ENCODE measurements at regions not wholly inside any gene's neighbourhood (a gene's known extent, or its start where the extent isn't known, plus 50 kb on each side); places are given as distances from the start of the nearest gene placed in this dataset.

- ATAC-seq (ENCODE audit: insufficient read depth, low FRiP score), result no peak
- DNase-seq, result peak in 2 of 3 donors; percentile 11 to 66
- H3K4me1 ChIP-seq (ENCODE audit: control insufficient read depth in 5 of 5, insufficient read depth in 5 of 5, low read length in 5 of 5), result no peaks in the 10 kb centered on the region
- H3K27ac ChIP-seq (ENCODE audit: low read depth in 1 of 2, low read length in 1 of 2), result no peak overlapping the region
- WGBS, 2 donors, result 16 to 22% methylated on average over 3 of the region's 3 CpGs
- no peak overlapping the region for H3K4me3 ChIP-seq
- H3K9me3 ChIP-seq (ENCODE audit: control insufficient read depth in 4 of 4, insufficient read depth in 3 of 4, low read length in 3 of 4), result no peaks in the 10 kb centered on the region
- TF ChIP-seq CTCF (IDR thresholded peaks at IDR 0.05; ENCODE audit: control extremely low read depth, extremely low read depth), result no peak
- H3K36me3 ChIP-seq (ENCODE audit: control insufficient read depth in 4 of 4, insufficient read depth in 4 of 4, low read length in 4 of 4), result no peaks in the 10 kb centered on the region
- H3K27me3 ChIP-seq (ENCODE audit: control insufficient read depth in 3 of 3, insufficient read depth in 3 of 3, low read length in 2 of 3), result no peaks in the 10 kb centered on the region
- H3K9ac ChIP-seq (ENCODE audit: insufficient read depth in 1 of 2, low read length in 2 of 2), result no peak overlapping the region
These were observed 58.9 kb upstream of the CTNNA2 start for GRCh38 chr2:79453918-79454317.

GRCh38 chr2:79452651-79453050, 60.2 kb upstream of the CTNNA2 start:
- H3K36me3 ChIP-seq (ENCODE audit: control insufficient read depth in 4 of 4, insufficient read depth in 4 of 4, low read length in 4 of 4), result no peaks in the 10 kb centered on the region
- no peak overlapping the region for H3K9ac ChIP-seq (ENCODE audit: insufficient read depth in 1 of 2, low read length in 2 of 2)
- no peaks in the 10 kb centered on the region for H3K27me3 ChIP-seq (ENCODE audit: control insufficient read depth in 3 of 3, insufficient read depth in 3 of 3, low read length in 2 of 3)
- no peak for DNase-seq
- TF ChIP-seq CTCF (IDR thresholded peaks at IDR 0.05; ENCODE audit: control extremely low read depth, extremely low read depth), result no peak
- WGBS, 2 donors, result 90 to 98% methylated on average over 1 of the region's 1 CpG
- H3K4me3 ChIP-seq, result no peak overlapping the region
- no peak overlapping the region for H3K27ac ChIP-seq (ENCODE audit: low read depth in 1 of 2, low read length in 1 of 2)
- H3K4me1 ChIP-seq (ENCODE audit: control insufficient read depth in 5 of 5, insufficient read depth in 5 of 5, low read length in 5 of 5), result no peaks in the 10 kb centered on the region
- ATAC-seq (ENCODE audit: insufficient read depth, low FRiP score), result no peak
- no peaks in the 10 kb centered on the region for H3K9me3 ChIP-seq (ENCODE audit: control insufficient read depth in 4 of 4, insufficient read depth in 3 of 4, low read length in 3 of 4)

DNA sequence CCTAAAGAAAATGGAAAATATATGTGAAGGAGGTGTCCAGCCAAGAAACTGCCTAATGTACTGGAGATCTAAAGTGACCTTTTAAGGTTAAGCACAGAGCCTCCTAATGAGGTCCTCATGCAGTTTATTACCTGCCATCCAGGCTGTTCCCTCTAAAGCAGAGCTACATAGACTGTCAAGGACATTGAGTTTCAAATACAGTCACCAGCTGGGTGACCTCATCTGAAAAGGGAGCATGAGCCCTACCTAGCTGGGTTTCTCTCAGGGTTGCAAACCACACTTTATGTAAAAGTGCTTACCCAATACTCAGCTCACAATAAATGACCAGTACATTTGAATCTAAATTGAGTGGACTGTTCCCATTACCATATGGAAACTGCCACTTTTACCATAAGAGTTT, 65.4 kb upstream of the CTNNA2 start:
- Histone ChIP-seq H3K4me3 (no peak overlapping the region), H3K36me3 (ENCODE audit: control insufficient read depth in 4 of 4, insufficient read depth in 4 of 4, low read length in 4 of 4) (no peaks in the 10 kb centered on the region), H3K4me1 (ENCODE audit: control insufficient read depth in 5 of 5, insufficient read depth in 5 of 5, low read length in 5 of 5) (no peaks in the 10 kb centered on the region), H3K27ac (ENCODE audit: low read depth in 1 of 2, low read length in 1 of 2) (no peak overlapping the region), H3K9ac (ENCODE audit: insufficient read depth in 1 of 2, low read length in 2 of 2) (no peak overlapping the region), H3K27me3 (ENCODE audit: control insufficient read depth in 3 of 3, insufficient read depth in 3 of 3, low read length in 2 of 3) (no peaks in the 10 kb centered on the region), H3K9me3 (ENCODE audit: control insufficient read depth in 4 of 4, insufficient read depth in 3 of 4, low read length in 3 of 4) (no peaks in the 10 kb centered on the region)
- no peak for ATAC-seq (ENCODE audit: insufficient read depth, low FRiP score)
- no peak for TF ChIP-seq CTCF (IDR thresholded peaks at IDR 0.05; ENCODE audit: control extremely low read depth, extremely low read depth)
- DNase-seq, result no peak

DNA sequence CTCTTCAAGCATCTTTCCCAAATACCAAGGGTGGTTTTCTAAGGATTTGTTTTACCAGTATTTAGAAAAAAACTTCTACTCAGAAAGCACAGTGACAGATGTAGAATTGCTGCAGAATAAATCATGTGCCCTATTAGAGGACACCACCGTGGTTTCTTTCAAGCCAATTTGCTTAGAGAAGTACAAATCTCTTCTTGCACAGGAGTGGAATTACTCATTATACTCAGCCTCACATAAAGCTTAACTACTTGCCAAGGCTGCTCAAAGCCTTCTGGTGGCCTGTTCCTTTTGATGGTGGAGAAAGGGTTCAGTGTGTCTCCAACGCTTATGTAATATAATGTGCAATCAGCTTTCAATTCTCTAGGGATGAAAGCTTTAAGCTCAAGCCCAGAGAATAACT, 66.5 kb upstream of the CTNNA2 start:
- DNase-seq, result no peak
- H3K27ac ChIP-seq (ENCODE audit: low read depth in 1 of 2, low read length in 1 of 2), result no peak overlapping the region
- no peak for ATAC-seq (ENCODE audit: insufficient read depth, low FRiP score)
- no peaks in the 10 kb centered on the region for H3K4me1 ChIP-seq (ENCODE audit: control insufficient read depth in 5 of 5, insufficient read depth in 5 of 5, low read length in 5 of 5)
- H3K9ac ChIP-seq (ENCODE audit: insufficient read depth in 1 of 2, low read length in 2 of 2), result no peak overlapping the region
- no peaks in the 10 kb centered on the region for H3K36me3 ChIP-seq (ENCODE audit: control insufficient read depth in 4 of 4, insufficient read depth in 4 of 4, low read length in 4 of 4)
- WGBS, 2 donors, result 79 to 89% methylated on average over 2 of the region's 2 CpGs
- no peak for TF ChIP-seq CTCF (IDR thresholded peaks at IDR 0.05; ENCODE audit: control extremely low read depth, extremely low read depth)
- no peaks in the 10 kb centered on the region for H3K27me3 ChIP-seq (ENCODE audit: control insufficient read depth in 3 of 3, insufficient read depth in 3 of 3, low read length in 2 of 3)
- H3K9me3 ChIP-seq (ENCODE audit: control insufficient read depth in 4 of 4, insufficient read depth in 3 of 4, low read length in 3 of 4), result no peaks in the 10 kb centered on the region
- H3K4me3 ChIP-seq, result no peak overlapping the region
